WTC11 (cell line): ENCODE measurements at regions not wholly inside any gene's neighbourhood (a gene's known extent, or its start where the extent isn't known, plus 50 kb on each side); places are given as distances from the start of the nearest gene placed in this dataset.

Experiments
- ATAC-seq: fragments of 200-7000 bp; cut with Tn5 transposase; 2 replicates; pipeline ENCODE4 v1.10.0; 2021; ENCODE audit warnings: mild to moderate bottlenecking, moderate library complexity
- CTCF ChIA-PET: fragments of 300-600 bp; sonication (Branson Sonifier 250); formaldehyde crosslinking; loops from one replicate; lab custom pipeline; 2021; ENCODE audit warnings: antibody characterized with exemption; lab: Charles Lee
- POLR2A ChIA-PET: fragments of 350-600 bp; sonication (Branson Sonifier 250); formaldehyde crosslinking; loops from one replicate; lab custom pipeline; 2021; ENCODE audit warnings: antibody characterized with exemption; lab: Charles Lee
- DNase-seq: peaks from one replicate; pipeline ENCODE4 v3.0.0; 2021; ENCODE audit warnings: low spot score
- H3K27ac Mint-ChIP-seq: 2 replicates; pipeline ENCODE4 v1.8.0; 2021; ENCODE audit warnings: mixed read lengths
- H3K27me3 Mint-ChIP-seq: 2 replicates; pipeline ENCODE4 v1.8.0; 2021; ENCODE audit warnings: low read depth, mild to moderate bottlenecking, moderate library complexity, mixed read lengths
- H3K36me3 Mint-ChIP-seq: 2 replicates; pipeline ENCODE4 v1.8.0; 2021; ENCODE audit warnings: mixed read lengths
- H3K4me1 Mint-ChIP-seq: 2 replicates; pipeline ENCODE4 v1.8.0; 2022; ENCODE audit warnings: mixed read lengths
- H3K4me3 Mint-ChIP-seq: 2 replicates; pipeline ENCODE4 v1.8.0; 2021; ENCODE audit warnings: mild to moderate bottlenecking, moderate library complexity, mixed read lengths
- H3K9me3 Mint-ChIP-seq: 2 replicates; pipeline ENCODE4 v1.8.0; 2021; ENCODE audit warnings: mixed read lengths
- ETV6 ChIP-seq: sonication (generic); formaldehyde crosslinking; IDR thresholded peaks from 2 replicates; pipeline ENCODE4 v1.8.1; 2022; ENCODE audit warnings: mild to moderate bottlenecking, missing genetic modification reagents
- TF ChIP-seq, protein P1 (sequence below): sonication (generic); formaldehyde crosslinking; IDR thresholded peaks from 2 replicates; pipeline ENCODE4 v1.8.1; 2022; ENCODE audit warnings: low read depth, missing genetic modification reagents, borderline replicate concordance
- TF ChIP-seq, protein P2 (sequence below): sonication (generic); formaldehyde crosslinking; IDR thresholded peaks from 2 replicates; pipeline ENCODE4 v1.8.0; 2022; ENCODE audit warnings: mild to moderate bottlenecking, missing genetic modification reagents
- TF ChIP-seq, protein P3 (sequence below): sonication (generic); formaldehyde crosslinking; IDR thresholded peaks from 2 replicates; pipeline ENCODE4 v1.8.1; 2022; ENCODE audit warnings: missing genetic modification reagents, borderline replicate concordance
- TF ChIP-seq, protein P4 (sequence below): fragments of 250-450 bp; sonication (Bioruptor Pico); IDR thresholded peaks from 2 replicates; pipeline ENCODE4 v1.8.0; 2021; ENCODE audit warnings: mild to moderate bottlenecking
- TF ChIP-seq, protein P5 (sequence below): fragments of 250-450 bp; sonication (Bioruptor Pico); conservative IDR thresholded peaks from 2 replicates; pipeline ENCODE4 v1.9.0; 2021; ENCODE audit warnings: mild to moderate bottlenecking
- TF ChIP-seq, protein P6 (sequence below): sonication (generic); formaldehyde crosslinking; IDR thresholded peaks from 2 replicates; pipeline ENCODE4 v1.8.1; 2023; ENCODE audit warnings: mild to moderate bottlenecking, missing genetic modification reagents
- TF ChIP-seq, protein P7 (sequence below): fragments of 250-450 bp; sonication (Bioruptor Pico); IDR thresholded peaks from 2 replicates; pipeline ENCODE4 v1.9.0; 2021; ENCODE audit warnings: mild to moderate bottlenecking

DNA sequence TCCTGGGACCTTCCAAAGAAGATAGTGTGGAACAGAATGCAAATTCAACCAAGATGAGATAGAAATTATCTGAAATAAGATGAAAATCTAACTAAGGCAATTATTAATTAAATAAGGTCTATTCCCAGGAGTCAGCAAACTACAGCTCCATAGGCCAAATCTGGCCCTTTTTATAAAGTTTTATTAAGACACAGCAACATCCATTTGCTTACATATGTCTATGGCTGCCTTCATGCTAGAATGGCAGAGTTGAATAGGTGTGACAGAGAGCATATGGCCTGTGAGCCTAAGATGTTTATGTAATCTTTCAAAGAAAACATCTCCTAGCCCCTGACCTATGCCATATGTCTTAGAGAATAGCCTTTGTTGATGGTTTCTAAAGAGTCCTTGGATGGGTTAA is 503.0 kb downstream of the EDEM1 start (continued):
- TF ChIP-seq, protein P1, sequence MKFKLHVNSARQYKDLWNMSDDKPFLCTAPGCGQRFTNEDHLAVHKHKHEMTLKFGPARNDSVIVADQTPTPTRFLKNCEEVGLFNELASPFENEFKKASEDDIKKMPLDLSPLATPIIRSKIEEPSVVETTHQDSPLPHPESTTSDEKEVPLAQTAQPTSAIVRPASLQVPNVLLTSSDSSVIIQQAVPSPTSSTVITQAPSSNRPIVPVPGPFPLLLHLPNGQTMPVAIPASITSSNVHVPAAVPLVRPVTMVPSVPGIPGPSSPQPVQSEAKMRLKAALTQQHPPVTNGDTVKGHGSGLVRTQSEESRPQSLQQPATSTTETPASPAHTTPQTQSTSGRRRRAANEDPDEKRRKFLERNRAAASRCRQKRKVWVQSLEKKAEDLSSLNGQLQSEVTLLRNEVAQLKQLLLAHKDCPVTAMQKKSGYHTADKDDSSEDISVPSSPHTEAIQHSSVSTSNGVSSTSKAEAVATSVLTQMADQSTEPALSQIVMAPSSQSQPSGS (CRISPR knock-in tag), result no peak

DNA sequence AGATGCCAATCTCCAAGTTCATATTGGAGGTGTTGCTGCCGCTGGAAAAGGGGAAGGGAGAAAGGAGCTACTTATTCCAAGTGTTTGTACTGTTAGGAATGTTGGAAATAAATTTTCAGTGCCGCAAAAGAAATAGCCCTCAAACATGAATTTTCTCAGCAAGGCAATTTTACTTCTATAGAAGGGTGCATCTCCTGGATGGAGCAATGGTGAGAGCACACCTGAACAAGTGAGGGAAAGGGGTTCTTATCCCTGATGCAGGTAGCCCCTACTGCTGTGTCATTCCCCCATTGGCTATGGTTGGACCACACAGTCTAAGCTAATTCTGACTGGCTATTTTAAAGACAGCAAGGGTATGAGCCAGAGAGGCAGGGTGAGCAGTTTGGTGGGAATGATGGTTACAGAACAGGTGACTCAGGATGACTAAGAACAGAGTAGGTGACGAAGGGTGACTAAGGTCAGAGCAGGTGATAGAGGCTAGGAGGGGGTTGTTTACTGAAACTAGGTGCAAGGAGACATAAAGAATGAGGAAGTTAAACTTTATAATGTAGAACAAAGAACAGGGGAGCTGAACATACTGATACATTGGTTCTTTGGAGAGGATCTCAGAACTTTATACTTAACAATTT is 503.5 kb downstream of the EDEM1 start:
- ATAC-seq, result no peak
- H3K9me3 Mint-ChIP-seq, result peaks cover 84% of the 10 kb centered on the region
- peaks cover 46% of the 10 kb centered on the region for H3K36me3 Mint-ChIP-seq
- CTCF ChIA-PET, result no interaction called here
- TF ChIP-seq, protein P2, sequence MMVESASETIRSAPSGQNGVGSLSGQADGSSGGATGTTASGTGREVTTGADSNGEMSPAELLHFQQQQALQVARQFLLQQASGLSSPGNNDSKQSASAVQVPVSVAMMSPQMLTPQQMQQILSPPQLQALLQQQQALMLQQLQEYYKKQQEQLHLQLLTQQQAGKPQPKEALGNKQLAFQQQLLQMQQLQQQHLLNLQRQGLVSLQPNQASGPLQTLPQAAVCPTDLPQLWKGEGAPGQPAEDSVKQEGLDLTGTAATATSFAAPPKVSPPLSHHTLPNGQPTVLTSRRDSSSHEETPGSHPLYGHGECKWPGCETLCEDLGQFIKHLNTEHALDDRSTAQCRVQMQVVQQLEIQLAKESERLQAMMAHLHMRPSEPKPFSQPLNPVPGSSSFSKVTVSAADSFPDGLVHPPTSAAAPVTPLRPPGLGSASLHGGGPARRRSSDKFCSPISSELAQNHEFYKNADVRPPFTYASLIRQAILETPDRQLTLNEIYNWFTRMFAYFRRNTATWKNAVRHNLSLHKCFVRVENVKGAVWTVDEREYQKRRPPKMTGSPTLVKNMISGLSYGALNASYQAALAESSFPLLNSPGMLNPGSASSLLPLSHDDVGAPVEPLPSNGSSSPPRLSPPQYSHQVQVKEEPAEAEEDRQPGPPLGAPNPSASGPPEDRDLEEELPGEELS (CRISPR knock-in tag), result no peak
- TF ChIP-seq, protein P3, sequence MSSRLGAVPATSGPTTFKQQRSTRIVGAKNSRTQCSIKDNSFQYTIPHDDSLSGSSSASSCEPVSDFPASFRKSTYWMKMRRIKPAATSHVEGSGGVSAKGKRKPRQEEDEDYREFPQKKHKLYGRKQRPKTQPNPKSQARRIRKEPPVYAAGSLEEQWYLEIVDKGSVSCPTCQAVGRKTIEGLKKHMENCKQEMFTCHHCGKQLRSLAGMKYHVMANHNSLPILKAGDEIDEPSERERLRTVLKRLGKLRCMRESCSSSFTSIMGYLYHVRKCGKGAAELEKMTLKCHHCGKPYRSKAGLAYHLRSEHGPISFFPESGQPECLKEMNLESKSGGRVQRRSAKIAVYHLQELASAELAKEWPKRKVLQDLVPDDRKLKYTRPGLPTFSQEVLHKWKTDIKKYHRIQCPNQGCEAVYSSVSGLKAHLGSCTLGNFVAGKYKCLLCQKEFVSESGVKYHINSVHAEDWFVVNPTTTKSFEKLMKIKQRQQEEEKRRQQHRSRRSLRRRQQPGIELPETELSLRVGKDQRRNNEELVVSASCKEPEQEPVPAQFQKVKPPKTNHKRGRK (CRISPR knock-in tag), result no peak
- TF ChIP-seq, protein P4, sequence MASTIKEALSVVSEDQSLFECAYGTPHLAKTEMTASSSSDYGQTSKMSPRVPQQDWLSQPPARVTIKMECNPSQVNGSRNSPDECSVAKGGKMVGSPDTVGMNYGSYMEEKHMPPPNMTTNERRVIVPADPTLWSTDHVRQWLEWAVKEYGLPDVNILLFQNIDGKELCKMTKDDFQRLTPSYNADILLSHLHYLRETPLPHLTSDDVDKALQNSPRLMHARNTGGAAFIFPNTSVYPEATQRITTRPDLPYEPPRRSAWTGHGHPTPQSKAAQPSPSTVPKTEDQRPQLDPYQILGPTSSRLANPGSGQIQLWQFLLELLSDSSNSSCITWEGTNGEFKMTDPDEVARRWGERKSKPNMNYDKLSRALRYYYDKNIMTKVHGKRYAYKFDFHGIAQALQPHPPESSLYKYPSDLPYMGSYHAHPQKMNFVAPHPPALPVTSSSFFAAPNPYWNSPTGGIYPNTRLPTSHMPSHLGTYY (CRISPR knock-in tag), result no peak
- TF ChIP-seq, protein P5, sequence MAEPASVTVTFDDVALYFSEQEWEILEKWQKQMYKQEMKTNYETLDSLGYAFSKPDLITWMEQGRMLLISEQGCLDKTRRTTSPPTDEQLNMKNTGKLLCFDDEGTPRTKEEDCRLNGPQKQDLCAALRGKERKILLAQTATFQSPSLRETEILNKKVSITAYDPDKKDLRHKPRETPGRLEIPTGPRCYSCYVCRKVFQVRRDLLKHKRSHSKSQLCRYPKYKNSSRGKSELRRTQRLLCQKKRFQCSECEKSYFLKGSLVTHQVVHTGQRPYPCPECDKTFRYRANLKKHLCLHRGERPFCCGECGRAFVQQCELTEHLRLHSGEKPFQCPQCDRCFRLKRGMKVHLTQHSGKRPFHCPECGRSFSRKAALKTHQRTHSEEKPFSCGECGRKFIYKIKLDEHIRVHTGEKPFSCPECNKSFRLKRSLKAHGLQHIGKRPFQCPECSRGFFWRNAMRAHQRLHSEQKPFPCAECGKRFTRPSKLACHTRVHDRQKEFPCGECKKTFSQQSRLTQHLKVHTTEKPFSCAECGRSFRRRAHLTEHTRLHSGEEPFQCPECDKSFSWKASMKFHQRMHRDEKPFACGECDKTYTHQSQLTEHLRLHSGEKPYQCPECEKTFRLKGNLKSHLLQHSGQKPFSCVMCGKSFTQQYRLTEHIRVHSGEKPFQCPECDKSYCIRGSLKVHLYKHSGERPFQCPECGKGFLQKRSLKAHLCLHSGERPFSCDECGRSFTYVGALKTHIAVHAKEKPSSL (CRISPR knock-in tag), result no peak
- TF ChIP-seq, protein P6, sequence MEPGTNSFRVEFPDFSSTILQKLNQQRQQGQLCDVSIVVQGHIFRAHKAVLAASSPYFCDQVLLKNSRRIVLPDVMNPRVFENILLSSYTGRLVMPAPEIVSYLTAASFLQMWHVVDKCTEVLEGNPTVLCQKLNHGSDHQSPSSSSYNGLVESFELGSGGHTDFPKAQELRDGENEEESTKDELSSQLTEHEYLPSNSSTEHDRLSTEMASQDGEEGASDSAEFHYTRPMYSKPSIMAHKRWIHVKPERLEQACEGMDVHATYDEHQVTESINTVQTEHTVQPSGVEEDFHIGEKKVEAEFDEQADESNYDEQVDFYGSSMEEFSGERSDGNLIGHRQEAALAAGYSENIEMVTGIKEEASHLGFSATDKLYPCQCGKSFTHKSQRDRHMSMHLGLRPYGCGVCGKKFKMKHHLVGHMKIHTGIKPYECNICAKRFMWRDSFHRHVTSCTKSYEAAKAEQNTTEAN, result no peak
- H3K4me3 Mint-ChIP-seq, result no peak overlapping the region
- H3K27me3 Mint-ChIP-seq, result no peaks in the 10 kb centered on the region; the same call in 1 of the 2 replicates
- no peaks in the 10 kb centered on the region for H3K4me1 Mint-ChIP-seq
- H3K27ac Mint-ChIP-seq, result no peak overlapping the region
- POLR2A ChIA-PET, result no interaction called here
- no peak for DNase-seq

DNA sequence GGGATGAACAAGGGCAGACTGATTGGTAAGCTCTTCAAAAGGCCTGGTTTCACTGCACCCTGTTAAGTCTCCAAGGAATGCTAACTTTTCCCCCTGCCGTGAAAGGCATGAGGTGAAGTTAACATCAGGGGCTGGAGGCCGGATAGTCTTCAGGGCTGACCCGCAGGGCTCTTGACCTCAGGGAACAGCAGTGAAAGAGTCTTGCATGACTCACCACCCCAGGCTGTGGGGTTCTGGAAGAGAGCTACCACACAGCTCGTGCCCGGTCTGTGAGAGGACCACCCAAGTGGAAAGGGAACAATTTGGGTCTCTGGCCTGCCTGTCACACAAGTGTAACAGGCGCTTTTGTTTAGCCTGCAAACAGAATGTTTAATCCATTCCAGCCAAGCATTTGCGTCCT is 504.9 kb downstream of the EDEM1 start:
- H3K4me1 Mint-ChIP-seq, result no peaks in the 10 kb centered on the region
- no peak overlapping the region for H3K27ac Mint-ChIP-seq
- H3K36me3 Mint-ChIP-seq, result peaks cover 44% of the 10 kb centered on the region
- CTCF ChIA-PET, result no interaction called here
- ATAC-seq, result no peak
- DNase-seq, result no peak
- POLR2A ChIA-PET, result no interaction called here
- H3K27me3 Mint-ChIP-seq, result no peaks in the 10 kb centered on the region; the same call in 1 of the 2 replicates
- TF ChIP-seq ETV6 (CRISPR knock-in tag), result no peak
- TF ChIP-seq, protein P7, sequence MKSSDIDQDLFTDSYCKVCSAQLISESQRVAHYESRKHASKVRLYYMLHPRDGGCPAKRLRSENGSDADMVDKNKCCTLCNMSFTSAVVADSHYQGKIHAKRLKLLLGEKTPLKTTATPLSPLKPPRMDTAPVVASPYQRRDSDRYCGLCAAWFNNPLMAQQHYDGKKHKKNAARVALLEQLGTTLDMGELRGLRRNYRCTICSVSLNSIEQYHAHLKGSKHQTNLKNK (CRISPR knock-in tag), result no peak
- H3K9me3 Mint-ChIP-seq, result peaks cover 73% of the 10 kb centered on the region
- no peak overlapping the region for H3K4me3 Mint-ChIP-seq
